K562 (cell line): ENCODE measurements at regions not wholly inside any gene's neighbourhood (a gene's known extent, or its start where the extent isn't known, plus 50 kb on each side); places are given as distances from the start of the nearest gene placed in this dataset.
A peak's percentile ranks its signal among the peaks of the same experiment; 100 is the strongest.

Experiments used
- ATAC-seq: fragments of 200-7000 bp; cut with Tn5 transposase; 3 replicates; pipeline ENCODE4 v1.9.1; 2020; ENCODE audit warnings: moderate library complexity
- BruUV-seq: library from RNA; stranded (reverse); fragments of 400-500 nt; replicated peaks from 2 replicates; lab custom pipeline; 2021; lab: Mats Ljungman, UMichigan
- CTCF ChIA-PET: fragments of 300-600 bp; formaldehyde crosslinking; extraction: SDS; loops from one replicate; lab custom pipeline; 2021; ENCODE audit warnings: low intra/inter-chr PET ratio; lab: Yijun Ruan, JAX
- POLR2A ChIA-PET: fragments of 300-600, 350-650 bp; sonication (Branson Sonifier 250); formaldehyde crosslinking; extraction: SDS; loops from one replicate; lab custom pipeline; 2021; ENCODE audit warnings: antibody characterized with exemption, inconsistent platforms; lab: Yijun Ruan, JAX
- DNase-seq, 4 experiments: peaks; one replicate each; pipeline versions ENCODE4 v3.0.0 to v3.0.0-alpha.2; 2011 to 2018; ENCODE audit warnings: low spot score in 3 of 4, mixed read lengths in 3 of 4; ENCODE audit errors: extremely low read depth in 1 of 4
- FAIRE-seq: peaks from 2 replicates; lab custom pipeline; 2011; peaks lifted over from hg19 to GRCh38; lab: Jason Lieb, UNC
- H2AFZ ChIP-seq: 2 replicates; pipeline ENCODE4 v1.6.0; 2011; ENCODE audit warnings: low read depth, low read length, control low read depth, inconsistent platforms
- H3K27ac ChIP-seq: fragments of 200-600 bp; 3 replicates; pipeline ENCODE4 v1.8.0; 2011; ENCODE audit warnings: low read depth, mild to moderate bottlenecking, control low read depth, inconsistent platforms, low read length, moderate library complexity, mixed read lengths; ENCODE audit errors: extremely low read depth
- H3K27me3 ChIP-seq, 2 experiments: fragments of 300-600 bp in 1 of 2; 2 replicates in 1 of 2; 3 replicates in 1 of 2; pipeline versions ENCODE4 v1.6.0 to v1.8.0; 2011; ENCODE audit warnings: inconsistent platforms in 2 of 2, low read length in 2 of 2, mild to moderate bottlenecking in 1 of 2, mixed read lengths in 1 of 2, moderate library complexity in 1 of 2; ENCODE audit not compliant: control insufficient read depth in 2 of 2, insufficient read depth in 2 of 2
- H3K36me3 ChIP-seq: fragments of 300-600 bp; 3 replicates; pipeline ENCODE4 v1.8.0; 2011; ENCODE audit warnings: mild to moderate bottlenecking, low read length, inconsistent platforms; ENCODE audit not compliant: control insufficient read depth, insufficient read depth
- H3K4me1 ChIP-seq, 2 experiments: fragments of 200-600 bp in 1 of 2; replicated peaks in 1 of 2; 2 replicates in 1 of 2; 3 replicates in 1 of 2; pipeline versions ENCODE4 v1.5.1 to v1.8.0; 2011; ENCODE audit warnings: inconsistent platforms in 2 of 2, low read length in 2 of 2, mild to moderate bottlenecking in 1 of 2, mixed read lengths in 1 of 2, moderate library complexity in 1 of 2; ENCODE audit not compliant: control insufficient read depth in 2 of 2, insufficient read depth in 2 of 2
- H3K4me2 ChIP-seq: 2 replicates; pipeline ENCODE4 v1.6.1; 2011; ENCODE audit warnings: low read length, control low read depth, inconsistent platforms, mixed read lengths; ENCODE audit not compliant: insufficient read depth
- H3K4me3 ChIP-seq: fragments of 200-600 bp; sonication (generic), shearing (Covaris generic); 2 replicates; pipeline ENCODE4 v1.5.1; 2016; ENCODE audit warnings: control low read depth, inconsistent platforms
- H3K79me2 ChIP-seq: fragments of 200-600 bp; 3 replicates; pipeline ENCODE4 v1.8.0; 2011; ENCODE audit warnings: low read length, inconsistent platforms; ENCODE audit not compliant: control insufficient read depth, insufficient read depth
- H3K9ac ChIP-seq, 2 experiments: 2 replicates each; pipeline versions ENCODE4 v1.6.0 to v1.6.1; 2011; ENCODE audit warnings: low read depth in 2 of 2, low read length in 2 of 2, control low read depth in 1 of 2, inconsistent platforms in 1 of 2, mild to moderate bottlenecking in 1 of 2, mixed read lengths in 1 of 2; ENCODE audit not compliant: insufficient read depth in 1 of 2
- H3K9me1 ChIP-seq: one replicate; pipeline ENCODE4 v1.6.0; 2011; ENCODE audit warnings: inconsistent platforms, mild to moderate bottlenecking, low read length, moderate library complexity; ENCODE audit not compliant: control insufficient read depth, insufficient read depth
- H3K9me3 ChIP-seq: replicated peaks from 2 replicates; pipeline ENCODE4 v1.5.1; 2011; ENCODE audit warnings: low read depth, low read length, inconsistent platforms; ENCODE audit not compliant: control insufficient read depth, insufficient read depth
- H4K20me1 ChIP-seq: replicated peaks from 2 replicates; pipeline ENCODE4 v1.6.1; 2011; ENCODE audit warnings: low read length, inconsistent platforms, mixed read lengths; ENCODE audit not compliant: control insufficient read depth, insufficient read depth
- BRD9 ChIP-seq: fragments of 450-650 bp; IDR thresholded peaks from 2 replicates; pipeline ENCODE4 v1.6.1; 2018; ENCODE audit warnings: low read depth; ENCODE audit not compliant: partially characterized antibody
- BRF1 ChIP-seq: IDR thresholded peaks from 3 replicates; pipeline ENCODE4 v1.6.1; 2011; ENCODE audit warnings: borderline replicate concordance, mild to moderate bottlenecking; ENCODE audit not compliant: insufficient read length; ENCODE audit errors: extremely low read depth
- WGBS: fragments of 100-300 bp; shearing (Covaris generic); methylation state at CpG from one replicate; pipeline ENCODE4 v1.1.6; 2016; ENCODE audit warnings: low coverage, mixed read lengths; ENCODE audit not compliant: insufficient coverage; ENCODE audit errors: missing lambda C conversion rate; 5-methylcytosine and 5-hydroxymethylcytosine counted together
- in situ Hi-C: fragments of 300-500 bp; cut with MboI; formaldehyde crosslinking; loops from 4 replicates; pipeline ENCODE4 v1.15.0; 2018; ENCODE audit warnings: inconsistent platforms, mixed read lengths
- intact Hi-C: fragments of 100-400 bp; cut with micrococcal nuclease; formaldehyde crosslinking; loops from 2 replicates; pipeline ENCODE4 v1.14.2; 2022
- TF ChIP-seq, protein P1 (sequence below), 3 experiments: fragments of 200-800 bp in 1 of 3; fragments of 250-450 bp in 1 of 3; fragments of 450-650 bp in 1 of 3; sonication (Bioruptor Pico) in 1 of 3; sonication (Bioruptor generic) in 1 of 3; formaldehyde crosslinking in 1 of 3; IDR thresholded peaks; 2 replicates each; pipeline versions ENCODE4 v1.6.1 to v1.8.0; 2016 to 2022; ENCODE audit warnings: mild to moderate bottlenecking in 2 of 3, missing genetic modification characterization in 2 of 3, missing compliant biosample characterization in 1 of 3, moderate library complexity in 1 of 3

GRCh38 chr1:106957795-106958194 is 98.7 kb upstream of the PRMT6 start:
- ChIA-PET POLR2A (no interaction called here), CTCF (no interaction called here)
- Histone ChIP-seq H2AFZ (no peak overlapping the region), H3K79me2 (no peaks in the 10 kb centered on the region), H3K9ac (no peak overlapping the region), H3K4me3 (no peak overlapping the region), H3K4me2 (no peak overlapping the region), H3K9me3 (no peaks in the 10 kb centered on the region), H3K9me1 (no peaks in the 10 kb centered on the region), H4K20me1 (no peaks in the 10 kb centered on the region), H3K4me1 (no peaks in the 10 kb centered on the region), H3K36me3 (no peaks in the 10 kb centered on the region), H3K27ac (no peak overlapping the region), H3K27me3 (no peaks in the 10 kb centered on the region)
- ATAC-seq (no peak), DNase-seq (no peak), FAIRE-seq (no peak)
- 2% methylated on average over 3 of the region's 3 CpGs for WGBS
- TF ChIP-seq BRD9 (no peak), BRF1 (no peak)
- TF ChIP-seq, protein P1, sequence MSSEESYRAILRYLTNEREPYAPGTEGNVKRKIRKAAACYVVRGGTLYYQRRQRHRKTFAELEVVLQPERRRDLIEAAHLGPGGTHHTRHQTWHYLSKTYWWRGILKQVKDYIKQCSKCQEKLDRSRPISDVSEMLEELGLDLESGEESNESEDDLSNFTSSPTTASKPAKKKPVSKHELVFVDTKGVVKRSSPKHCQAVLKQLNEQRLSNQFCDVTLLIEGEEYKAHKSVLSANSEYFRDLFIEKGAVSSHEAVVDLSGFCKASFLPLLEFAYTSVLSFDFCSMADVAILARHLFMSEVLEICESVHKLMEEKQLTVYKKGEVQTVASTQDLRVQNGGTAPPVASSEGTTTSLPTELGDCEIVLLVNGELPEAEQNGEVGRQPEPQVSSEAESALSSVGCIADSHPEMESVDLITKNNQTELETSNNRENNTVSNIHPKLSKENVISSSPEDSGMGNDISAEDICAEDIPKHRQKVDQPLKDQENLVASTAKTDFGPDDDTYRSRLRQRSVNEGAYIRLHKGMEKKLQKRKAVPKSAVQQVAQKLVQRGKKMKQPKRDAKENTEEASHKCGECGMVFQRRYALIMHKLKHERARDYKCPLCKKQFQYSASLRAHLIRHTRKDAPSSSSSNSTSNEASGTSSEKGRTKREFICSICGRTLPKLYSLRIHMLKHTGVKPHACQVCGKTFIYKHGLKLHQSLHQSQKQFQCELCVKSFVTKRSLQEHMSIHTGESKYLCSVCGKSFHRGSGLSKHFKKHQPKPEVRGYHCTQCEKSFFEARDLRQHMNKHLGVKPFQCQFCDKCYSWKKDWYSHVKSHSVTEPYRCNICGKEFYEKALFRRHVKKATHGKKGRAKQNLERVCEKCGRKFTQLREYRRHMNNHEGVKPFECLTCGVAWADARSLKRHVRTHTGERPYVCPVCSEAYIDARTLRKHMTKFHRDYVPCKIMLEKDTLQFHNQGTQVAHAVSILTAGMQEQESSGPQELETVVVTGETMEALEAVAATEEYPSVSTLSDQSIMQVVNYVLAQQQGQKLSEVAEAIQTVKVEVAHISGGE (CRISPR knock-in tag; IDR thresholded peaks at IDR 0.05), result 0 out of 6 replicates have a peak, but pooled peaks of 1 of the 3 experiments have one; percentile 4
- no TSS peak for BruUV-seq
- intact Hi-C loops, result no loop called here
- in situ Hi-C loops, result no loop called here
